ENCODE measurements at regions not wholly inside any gene's neighbourhood (a gene's known extent, or its start where the extent isn't known, plus 50 kb on each side); places are given as distances from the start of the nearest gene placed in this dataset.

- no peak for DNase-seq (ENCODE audit: low read depth)
- TF ChIP-seq CTCF (IDR thresholded peaks at IDR 0.05; ENCODE audit: insufficient read depth, low read length, poor library complexity, severe bottlenecking), result no peak
- H3K27me3 ChIP-seq (ENCODE audit: control insufficient read depth, insufficient read depth, low read length), result no peaks in the 10 kb centered on the region
- no peak overlapping the region for H3K4me3 ChIP-seq (ENCODE audit: low read depth, low read length)
- no peaks in the 10 kb centered on the region for H3K36me3 ChIP-seq (ENCODE audit: control insufficient read depth, insufficient read depth, low read length)
Observed at GRCh38 chr2:220998156-220998555, 573.9 kb downstream of the EPHA4 start.

DNA sequence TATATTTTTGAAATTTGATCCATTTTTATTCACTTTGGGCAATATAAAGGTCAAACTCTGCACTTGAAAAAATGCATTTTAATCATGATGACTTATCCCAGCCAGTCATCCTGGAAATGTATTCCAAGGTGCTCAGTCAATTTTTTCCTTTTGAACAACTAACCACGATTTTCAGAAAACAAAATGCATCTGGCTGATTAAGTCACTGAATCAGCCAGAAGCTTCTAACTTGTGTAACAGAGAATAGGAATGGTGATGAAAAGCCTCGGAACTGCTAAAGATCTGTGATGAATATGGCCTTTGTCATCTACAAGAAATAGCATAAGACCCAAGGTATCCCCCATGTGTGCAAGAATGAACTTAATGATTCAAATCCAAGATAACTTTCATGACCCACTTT, 572.7 kb downstream of the EPHA4 start:
- no peak overlapping the region for H3K4me3 ChIP-seq (ENCODE audit: low read depth, low read length)
- no peak for TF ChIP-seq CTCF (IDR thresholded peaks at IDR 0.05; ENCODE audit: insufficient read depth, low read length, poor library complexity, severe bottlenecking)
- H3K27me3 ChIP-seq (ENCODE audit: control insufficient read depth, insufficient read depth, low read length), result no peaks in the 10 kb centered on the region
- DNase-seq (ENCODE audit: low read depth), result no peak
- H3K36me3 ChIP-seq (ENCODE audit: control insufficient read depth, insufficient read depth, low read length), result no peaks in the 10 kb centered on the region

DNA sequence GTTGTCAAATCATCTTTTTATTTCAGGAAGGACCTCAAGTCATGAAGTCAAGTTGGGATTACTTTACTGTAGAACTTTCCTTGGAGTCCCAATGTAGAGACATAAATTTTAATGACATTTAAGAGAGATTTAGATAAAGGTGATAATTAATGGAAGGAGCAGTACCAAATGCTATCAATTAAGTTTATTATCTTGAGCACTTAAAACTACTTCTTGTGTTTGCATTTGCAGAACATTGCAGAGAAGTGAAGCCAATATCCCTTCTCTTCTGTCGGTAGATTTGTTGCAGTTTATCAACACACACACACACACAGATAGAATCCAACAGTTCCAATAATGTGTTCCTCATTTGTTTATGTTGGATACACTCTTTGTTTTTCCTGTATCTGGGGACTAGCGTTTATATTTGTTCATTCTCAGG, 570.7 kb downstream of the EPHA4 start:
- H3K36me3 ChIP-seq (ENCODE audit: control insufficient read depth, insufficient read depth, low read length), result no peaks in the 10 kb centered on the region
- no peak for TF ChIP-seq CTCF (IDR thresholded peaks at IDR 0.05; ENCODE audit: insufficient read depth, low read length, poor library complexity, severe bottlenecking)
- no peak overlapping the region for H3K4me3 ChIP-seq (ENCODE audit: low read depth, low read length)
- DNase-seq (ENCODE audit: low read depth), result no peak
- no peaks in the 10 kb centered on the region for H3K27me3 ChIP-seq (ENCODE audit: control insufficient read depth, insufficient read depth, low read length)

GRCh38 chr2:221002101-221002685, 569.9 kb downstream of the EPHA4 start:
- TF ChIP-seq CTCF (IDR thresholded peaks at IDR 0.05; ENCODE audit: insufficient read depth, low read length, poor library complexity, severe bottlenecking), result no peak
- Histone ChIP-seq H3K36me3 (ENCODE audit: control insufficient read depth, insufficient read depth, low read length) (no peaks in the 10 kb centered on the region), H3K4me3 (ENCODE audit: low read depth, low read length) (no peak overlapping the region), H3K27me3 (ENCODE audit: control insufficient read depth, insufficient read depth, low read length) (no peaks in the 10 kb centered on the region)
- DNase-seq (ENCODE audit: low read depth), result no peak

GRCh38 chr2:221005338-221005737, 566.8 kb downstream of the EPHA4 start:
- TF ChIP-seq CTCF (IDR thresholded peaks at IDR 0.05; ENCODE audit: insufficient read depth, low read length, poor library complexity, severe bottlenecking), result no peak
- H3K4me3 ChIP-seq (ENCODE audit: low read depth, low read length), result no peak overlapping the region
- H3K36me3 ChIP-seq (ENCODE audit: control insufficient read depth, insufficient read depth, low read length), result no peaks in the 10 kb centered on the region
- no peak for DNase-seq (ENCODE audit: low read depth)
- H3K27me3 ChIP-seq (ENCODE audit: control insufficient read depth, insufficient read depth, low read length), result no peaks in the 10 kb centered on the region

DNA sequence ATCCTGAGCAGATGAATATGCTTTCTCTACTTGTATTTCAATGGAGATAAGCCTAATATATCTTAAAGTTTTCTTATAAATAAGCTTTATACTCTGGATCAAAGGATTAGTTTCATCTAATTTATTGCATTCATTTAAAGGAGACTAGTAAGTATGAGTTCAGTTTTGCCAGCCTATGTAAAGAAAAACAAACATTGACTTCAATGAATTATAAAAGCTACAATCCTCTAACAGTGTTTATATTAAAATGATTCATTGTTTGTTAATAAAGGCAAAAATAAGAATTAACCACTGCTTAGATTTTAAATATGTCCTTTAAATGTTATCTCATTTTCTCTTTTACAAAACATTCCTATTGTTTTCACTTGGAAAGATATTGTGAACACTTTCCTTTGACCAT, 566.0 kb downstream of the EPHA4 start:
- no peak for DNase-seq (ENCODE audit: low read depth)
- Histone ChIP-seq H3K36me3 (ENCODE audit: control insufficient read depth, insufficient read depth, low read length) (no peaks in the 10 kb centered on the region), H3K27me3 (ENCODE audit: control insufficient read depth, insufficient read depth, low read length) (no peaks in the 10 kb centered on the region), H3K4me3 (ENCODE audit: low read depth, low read length) (no peak overlapping the region)
- no peak for TF ChIP-seq CTCF (IDR thresholded peaks at IDR 0.05; ENCODE audit: insufficient read depth, low read length, poor library complexity, severe bottlenecking)

Measured in kidney epithelial cell (primary cell).